ENCODE measurements at regions not wholly inside any gene's neighbourhood (a gene's known extent, or its start where the extent isn't known, plus 50 kb on each side); places are given as distances from the start of the nearest gene placed in this dataset.
"Not testable (repeated sequence)": the region's sequence is repeated elsewhere in the genome, so short reads cannot be mapped to it uniquely, and the experiment has no call there.

DNA sequence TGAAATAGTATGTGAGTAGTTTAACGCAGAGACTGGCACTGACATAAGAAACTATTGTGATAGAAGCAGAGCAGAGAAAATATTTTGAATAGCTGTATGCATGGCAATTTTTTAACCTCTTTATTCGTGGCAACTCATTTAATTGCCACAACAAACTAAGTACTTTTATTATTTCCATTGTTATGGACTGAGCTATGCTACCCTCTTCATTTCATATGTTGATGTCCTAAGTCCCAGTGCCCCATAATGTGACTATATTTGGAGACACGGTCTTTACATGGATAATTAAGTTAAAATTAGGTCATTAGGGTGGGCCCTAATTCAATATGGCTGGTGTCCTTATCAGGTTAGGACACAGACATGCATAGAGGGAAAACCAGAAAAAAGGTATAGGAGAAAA lies 86.1 kb upstream of the PRSS3 start:
- no peak for DNase-seq
- Histone ChIP-seq H3K36me3 (no peaks in the 10 kb centered on the region), H3K4me3 (no peak overlapping the region), H3K27me3 (no peaks in the 10 kb centered on the region), H3K9me3 (peaks cover 0 to 6% (median 0%) of the 10 kb centered on the region in 4 donors), H3K4me1 (no peaks in the 10 kb centered on the region), H3K27ac (no peak overlapping the region)
- intact Hi-C loops (cut with DNase I; ENCODE audit: low total_unique reads): no loop called here
- TF ChIP-seq, protein P1, sequence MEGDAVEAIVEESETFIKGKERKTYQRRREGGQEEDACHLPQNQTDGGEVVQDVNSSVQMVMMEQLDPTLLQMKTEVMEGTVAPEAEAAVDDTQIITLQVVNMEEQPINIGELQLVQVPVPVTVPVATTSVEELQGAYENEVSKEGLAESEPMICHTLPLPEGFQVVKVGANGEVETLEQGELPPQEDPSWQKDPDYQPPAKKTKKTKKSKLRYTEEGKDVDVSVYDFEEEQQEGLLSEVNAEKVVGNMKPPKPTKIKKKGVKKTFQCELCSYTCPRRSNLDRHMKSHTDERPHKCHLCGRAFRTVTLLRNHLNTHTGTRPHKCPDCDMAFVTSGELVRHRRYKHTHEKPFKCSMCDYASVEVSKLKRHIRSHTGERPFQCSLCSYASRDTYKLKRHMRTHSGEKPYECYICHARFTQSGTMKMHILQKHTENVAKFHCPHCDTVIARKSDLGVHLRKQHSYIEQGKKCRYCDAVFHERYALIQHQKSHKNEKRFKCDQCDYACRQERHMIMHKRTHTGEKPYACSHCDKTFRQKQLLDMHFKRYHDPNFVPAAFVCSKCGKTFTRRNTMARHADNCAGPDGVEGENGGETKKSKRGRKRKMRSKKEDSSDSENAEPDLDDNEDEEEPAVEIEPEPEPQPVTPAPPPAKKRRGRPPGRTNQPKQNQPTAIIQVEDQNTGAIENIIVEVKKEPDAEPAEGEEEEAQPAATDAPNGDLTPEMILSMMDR (IDR thresholded peaks at IDR 0.05): no peak
- TF ChIP-seq EP300 (IDR thresholded peaks at IDR 0.05): no peak
- 59 to 73% (median 71%) methylated on average over 3 of the region's 3 CpGs for WGBS, 5 donors

DNA sequence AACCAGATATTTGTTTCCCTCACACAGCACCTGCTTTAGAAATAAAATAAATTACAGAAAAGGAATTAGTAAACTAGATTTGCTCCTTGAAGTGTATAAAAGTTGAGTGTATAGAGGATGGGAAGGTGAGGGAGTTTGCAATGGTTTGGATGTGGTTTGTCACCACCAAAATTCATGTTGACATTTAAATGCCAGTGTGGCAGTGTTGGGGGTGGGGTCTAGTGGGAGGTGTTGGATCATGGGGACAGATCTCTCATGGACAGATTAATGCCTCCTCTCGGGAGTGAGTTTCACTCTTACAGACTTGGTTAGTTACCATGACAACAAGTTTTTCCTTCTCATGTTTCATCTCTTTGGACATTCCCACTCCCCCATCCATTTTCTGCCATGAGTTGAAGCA lies 83.9 kb upstream of the PRSS3 start:
- DNase-seq; intact Hi-C loops (cut with DNase I; ENCODE audit: low total_unique reads); H3K36me3 ChIP-seq; H3K27ac ChIP-seq; H3K27me3 ChIP-seq; H3K4me1 ChIP-seq; H3K4me3 ChIP-seq; H3K9me3 ChIP-seq: not testable (repeated sequence)
- WGBS, 5 donors: 17 to 53% (median 22%) methylated on average over 1 of the region's 1 CpG

GRCh38 chr9:33714989-33715388 lies 80.4 kb upstream of the PRSS3 start:
- Histone ChIP-seq H3K9me3 (no peaks in the 10 kb centered on the region), H3K27me3 (peaks cover 0 to 9% (median 3%) of the 10 kb centered on the region in 3 donors), H3K36me3 (no peaks in the 10 kb centered on the region), H3K27ac (no peak overlapping the region), H3K4me3 (no peak overlapping the region), H3K4me1 (peaks cover 0 to 14% (median 0%) of the 10 kb centered on the region in 4 donors)
- DNase-seq: no peak
- intact Hi-C loops (cut with DNase I; ENCODE audit: low total_unique reads): no loop called here
- WGBS, 5 donors: 80 to 95% (median 89%) methylated on average over 2 of the region's 2 CpGs
- TF ChIP-seq EP300 (IDR thresholded peaks at IDR 0.05) (no peak), POLR2AphosphoS5 (IDR thresholded peaks at IDR 0.05) (no peak), POLR2A (IDR thresholded peaks at IDR 0.05) (no peak)
- TF ChIP-seq, protein P1 (IDR thresholded peaks at IDR 0.05): no peak

GRCh38 chr9:33718987-33719386 lies 76.4 kb upstream of the PRSS3 start:
- Histone ChIP-seq H3K4me3 (no peak overlapping the region), H3K27me3 (peaks cover 0 to 18% (median 4%) of the 10 kb centered on the region in 3 donors), H3K27ac (no peak overlapping the region), H3K4me1 (peaks cover 0 to 21% (median 3%) of the 10 kb centered on the region in 4 donors), H3K36me3 (no peaks in the 10 kb centered on the region), H3K9me3 (no peaks in the 10 kb centered on the region)
- TF ChIP-seq, protein P1 (IDR thresholded peaks at IDR 0.05): no peak
- TF ChIP-seq EP300 (IDR thresholded peaks at IDR 0.05) (no peak), POLR2AphosphoS5 (IDR thresholded peaks at IDR 0.05) (no peak), POLR2A (IDR thresholded peaks at IDR 0.05) (no peak)
- 54 to 76% (median 74%) methylated on average over 7 of the region's 7 CpGs for WGBS, 5 donors
- DNase-seq: no peak
- intact Hi-C loops (cut with DNase I; ENCODE audit: low total_unique reads): no loop called here

DNA sequence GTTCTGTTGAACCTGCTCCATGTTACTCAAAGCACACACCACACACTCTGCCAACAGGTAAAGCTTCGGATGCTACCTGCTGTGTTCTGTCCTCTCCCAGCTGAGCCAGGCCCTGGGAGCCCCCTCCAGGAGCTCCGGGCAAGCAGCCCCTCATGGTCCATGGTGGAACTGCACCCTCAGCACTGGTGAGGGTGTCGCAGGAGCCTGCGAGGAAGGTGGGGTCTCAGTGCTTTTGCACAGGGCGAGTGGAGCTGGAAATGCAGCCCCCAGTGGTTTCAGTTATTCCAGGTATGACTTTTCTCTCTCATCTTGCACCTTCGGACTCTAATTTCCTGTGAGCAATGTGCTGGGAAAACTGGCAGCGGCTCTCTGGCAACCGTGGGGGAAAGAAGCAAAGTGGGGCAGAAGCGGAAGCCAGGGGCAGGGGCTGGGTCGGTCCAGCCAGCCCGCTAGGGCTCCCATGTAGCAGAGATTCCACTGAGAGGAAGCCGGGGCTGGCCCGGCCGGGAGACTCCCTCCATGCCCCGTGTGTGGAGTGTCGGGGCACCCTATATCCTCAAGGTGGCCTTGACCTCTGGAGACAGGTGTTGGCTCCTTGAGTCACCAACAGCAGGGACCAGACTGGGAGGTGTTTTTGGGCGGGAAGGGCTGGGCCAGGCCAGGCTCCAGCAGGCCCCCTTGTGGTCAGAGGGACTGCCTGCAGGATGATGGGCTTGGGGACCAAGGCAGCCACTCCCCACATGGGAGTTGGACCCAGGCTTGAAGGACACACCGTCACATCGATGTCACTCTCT lies 75.6 kb upstream of the PRSS3 start:
- peak; percentile 25 to 29 for DNase-seq
- Histone ChIP-seq H3K27me3 (peaks cover 0 to 18% (median 4%) of the 10 kb centered on the region in 3 donors), H3K36me3 (no peaks in the 10 kb centered on the region), H3K4me3 (no peak overlapping the region), H3K9me3 (no peaks in the 10 kb centered on the region), H3K27ac (no peak overlapping the region), H3K4me1 (peaks cover 0 to 21% (median 3%) of the 10 kb centered on the region in 4 donors)
- WGBS, 5 donors: 35 to 59% (median 47%) methylated on average over 13 to 19 of the region's 19 CpGs
- TF ChIP-seq EP300 (IDR thresholded peaks at IDR 0.05) (no peak), POLR2A (IDR thresholded peaks at IDR 0.05) (no peak), POLR2AphosphoS5 (IDR thresholded peaks at IDR 0.05) (no peak)
- TF ChIP-seq, protein P1 (IDR thresholded peaks at IDR 0.05): peak in 5 of 7 experiments; percentile 8 to 45 (median 31)
- intact Hi-C loops (cut with DNase I; ENCODE audit: low total_unique reads): loop anchor here (5.0 kb wide), 1 partner anchor 97 kb away; no protein-coding TSS in a partner anchor

Data from stomach (tissue), 8 donors.